HG03354 (cell line): ENCODE measurements at regions not wholly inside any gene's neighbourhood (a gene's known extent, or its start where the extent isn't known, plus 50 kb on each side); places are given as distances from the start of the nearest gene placed in this dataset.

Source experiments
- ATAC-seq: cut with Tn5 transposase; IDR thresholded peaks from one replicate; pipeline ENCODE4 v1.9.1; 2021; ENCODE audit warnings: mild to moderate bottlenecking; ENCODE audit not compliant: unreplicated experiment, poor library complexity, severe bottlenecking

- ATAC-seq, result no peak
Measured at GRCh38 chr4:117421706-117422105, 336.3 kb upstream of the TRAM1L1 start.

DNA sequence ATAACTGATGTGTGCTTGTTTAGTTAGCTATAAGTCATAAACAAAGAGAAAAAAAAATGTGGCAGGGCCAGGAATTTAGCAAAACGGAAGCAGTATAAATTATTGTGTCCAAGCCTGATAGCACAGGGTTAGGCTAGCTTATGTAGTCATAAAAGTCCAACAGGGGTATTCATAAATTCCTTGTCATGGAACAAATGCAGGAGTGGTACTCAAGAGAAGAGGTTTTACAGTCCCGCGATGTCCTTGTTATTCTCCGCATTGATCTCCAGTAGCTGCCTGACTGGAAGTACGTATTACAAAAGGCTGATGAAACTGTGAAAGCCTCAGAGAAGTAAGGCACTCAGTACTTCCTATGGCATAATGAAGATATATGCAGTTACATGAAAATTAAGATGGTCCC is 336.9 kb upstream of the TRAM1L1 start:
- ATAC-seq, result no peak

DNA sequence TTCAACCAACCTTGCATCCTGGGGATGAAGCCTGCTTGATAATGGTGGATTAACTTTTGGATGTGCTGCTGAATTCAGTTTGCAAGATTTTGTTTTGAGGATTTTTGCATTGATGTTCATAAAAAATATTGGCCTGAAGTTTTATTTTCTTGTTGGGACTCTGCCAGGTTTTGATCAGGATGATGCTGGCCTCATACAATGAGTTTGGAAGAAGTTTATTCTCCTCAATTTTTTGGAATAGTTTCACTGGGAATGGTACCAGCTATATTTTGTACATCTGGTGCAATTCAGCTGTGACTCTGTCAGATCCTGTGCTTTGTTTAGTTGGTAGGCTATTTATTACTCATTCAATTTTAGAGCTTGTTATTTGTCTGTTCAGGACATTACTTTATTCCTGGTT is 340.3 kb upstream of the TRAM1L1 start:
- no peak for ATAC-seq

- ATAC-seq, result no peak
Measured at GRCh38 chr4:117428536-117428935, 343.2 kb upstream of the TRAM1L1 start.

DNA sequence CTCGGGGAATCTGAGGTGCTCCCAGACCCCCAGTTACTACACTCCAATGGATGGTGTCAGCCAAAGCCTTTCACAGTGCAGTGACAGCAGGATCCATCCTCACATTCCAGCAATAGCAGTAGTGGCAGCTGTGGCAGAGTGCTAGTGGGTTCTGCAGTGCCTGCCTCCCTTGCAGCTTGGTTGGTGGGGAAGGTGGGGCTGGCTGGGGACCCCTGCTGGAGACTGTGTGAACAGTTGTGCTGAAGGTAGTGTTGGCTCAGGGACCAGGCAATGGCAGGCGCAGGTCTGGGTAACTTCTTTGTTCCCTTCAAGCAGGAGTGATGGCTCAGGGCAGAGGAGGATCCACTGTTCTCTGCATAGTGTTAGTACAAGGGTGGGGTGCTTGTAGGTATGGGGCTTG is 343.7 kb upstream of the TRAM1L1 start:
- no peak for ATAC-seq

DNA sequence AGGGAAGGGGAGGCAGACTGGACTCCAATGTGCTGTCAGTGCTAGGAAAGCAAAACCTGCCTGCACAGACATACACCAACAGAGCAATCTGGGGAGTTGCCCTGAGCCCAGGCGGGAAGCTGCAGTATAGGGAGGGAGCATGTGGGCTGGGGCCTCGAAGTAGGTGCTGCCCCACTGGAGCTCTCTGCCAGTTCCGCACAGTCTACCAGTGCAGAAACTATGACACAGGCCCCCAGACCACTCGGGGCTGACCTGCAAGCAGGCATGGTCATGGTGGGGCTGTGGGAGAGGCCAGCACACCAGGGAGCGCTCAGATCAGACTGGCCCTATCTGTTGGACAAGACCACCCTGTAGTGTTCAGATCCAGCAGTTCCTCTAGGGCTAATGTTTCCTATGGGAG is 344.1 kb upstream of the TRAM1L1 start:
- no peak for ATAC-seq

DNA sequence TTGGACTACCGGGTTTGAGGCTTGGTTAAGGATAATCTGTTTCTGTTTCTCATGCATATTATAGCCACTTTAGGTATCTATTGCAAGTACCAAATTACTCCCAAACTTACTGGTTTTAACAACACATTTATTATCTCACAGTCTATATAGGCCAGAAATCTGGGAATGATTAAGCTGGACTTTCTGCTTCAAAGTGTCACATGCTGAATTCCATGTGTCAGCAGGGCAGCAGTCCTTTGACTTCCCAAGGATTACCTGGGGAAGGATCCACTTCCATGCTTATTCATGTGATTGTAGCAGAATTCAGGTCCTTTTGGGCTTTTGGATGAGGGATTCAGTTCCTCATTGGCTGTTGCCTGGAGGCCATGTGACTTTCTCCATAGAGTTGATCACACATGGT is 349.0 kb upstream of the TRAM1L1 start:
- ATAC-seq, result no peak

DNA sequence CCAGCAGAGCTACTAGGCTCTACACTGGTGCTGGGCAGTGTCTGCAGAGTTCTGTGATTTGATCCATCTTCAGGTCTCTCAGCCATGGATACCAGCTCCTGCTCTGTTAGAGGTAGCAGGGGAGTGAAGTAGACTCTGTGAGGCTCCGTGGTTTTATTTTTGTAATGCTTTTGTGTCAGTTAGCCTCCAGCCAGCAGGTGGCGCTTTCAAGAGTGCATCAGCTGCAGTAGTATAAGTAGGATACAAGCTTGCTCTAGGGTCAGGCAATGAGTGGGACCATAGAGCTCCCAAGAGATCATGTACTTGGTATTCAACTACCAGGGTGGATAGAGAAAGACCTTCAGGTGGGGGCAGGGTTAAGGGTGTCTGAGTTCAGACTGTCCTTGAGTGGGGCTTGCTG is 362.5 kb upstream of the TRAM1L1 start:
- ATAC-seq, result no peak

DNA sequence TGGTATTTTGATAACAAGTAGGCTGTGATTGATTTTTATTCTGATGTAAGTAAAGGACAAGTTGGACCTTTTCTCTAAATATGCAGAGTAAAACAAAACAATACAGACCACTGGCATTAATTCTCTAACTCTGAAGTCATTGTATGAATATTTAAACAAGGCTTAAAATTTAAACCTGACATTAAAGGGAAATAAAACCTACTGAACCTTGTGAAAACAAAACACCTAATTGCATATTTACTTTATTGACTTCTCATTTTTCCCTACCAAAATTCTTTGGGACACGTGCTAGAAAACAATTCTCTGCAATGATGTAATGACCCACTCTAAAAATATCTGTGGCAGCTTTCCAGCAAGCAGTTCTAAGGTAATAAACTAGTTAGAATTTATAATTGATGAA is 369.7 kb upstream of the TRAM1L1 start:
- ATAC-seq, result no peak

GRCh38 chr4:117466388-117466787 is 381.0 kb upstream of the TRAM1L1 start:
- no peak for ATAC-seq

- no peak for ATAC-seq
Measured at GRCh38 chr4:117467404-117467803, 382.0 kb upstream of the TRAM1L1 start.

GRCh38 chr4:117474987-117475386 is 389.6 kb upstream of the TRAM1L1 start:
- ATAC-seq, result no peak

GRCh38 chr4:117477925-117478324 is 392.5 kb upstream of the TRAM1L1 start:
- no peak for ATAC-seq

GRCh38 chr4:117478702-117479101 is 393.3 kb upstream of the TRAM1L1 start:
- no peak for ATAC-seq

DNA sequence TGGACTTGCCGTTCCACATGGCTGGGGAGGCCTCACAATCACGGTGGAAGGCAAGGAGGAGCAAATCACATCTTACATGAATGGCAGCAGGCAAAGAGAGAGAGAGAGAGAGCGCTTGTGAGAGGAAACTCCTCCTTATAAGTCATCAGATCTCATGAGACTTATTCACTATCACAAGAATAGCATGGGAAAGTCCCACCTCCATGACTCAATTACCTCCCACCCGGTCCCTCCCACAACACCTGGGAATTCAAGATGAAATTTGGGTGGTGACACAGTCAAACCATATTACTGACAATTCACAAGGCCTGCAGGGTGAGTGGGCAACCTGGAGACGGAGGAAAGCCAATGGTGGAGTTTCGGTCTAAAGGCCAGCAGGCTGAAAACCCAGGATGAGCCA is 394.3 kb upstream of the TRAM1L1 start:
- no peak for ATAC-seq

DNA sequence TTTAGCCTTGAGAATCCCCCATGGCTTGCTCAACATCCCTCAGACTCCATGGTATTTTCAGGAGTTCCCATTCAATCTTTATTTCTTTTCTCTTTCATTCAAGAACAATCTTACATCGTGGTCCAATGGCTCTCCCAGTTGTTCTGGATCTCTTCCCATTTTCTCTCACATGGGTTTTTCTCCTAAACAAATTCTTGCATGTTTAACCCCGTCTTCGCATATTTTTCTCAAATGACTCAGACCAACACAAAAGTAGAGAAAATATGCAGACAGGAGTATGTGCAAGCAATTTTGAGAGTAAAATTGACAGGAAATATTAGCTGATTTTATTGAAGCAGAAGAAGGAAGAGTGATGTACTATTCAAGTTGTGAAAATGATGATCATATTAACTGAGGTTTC is 396.4 kb upstream of the TRAM1L1 start:
- no peak for ATAC-seq

GRCh38 chr4:117488692-117489091 is 403.3 kb upstream of the TRAM1L1 start:
- ATAC-seq, result no peak

- ATAC-seq, result no peak
Measured at GRCh38 chr4:117489107-117489506, 403.7 kb upstream of the TRAM1L1 start.

DNA sequence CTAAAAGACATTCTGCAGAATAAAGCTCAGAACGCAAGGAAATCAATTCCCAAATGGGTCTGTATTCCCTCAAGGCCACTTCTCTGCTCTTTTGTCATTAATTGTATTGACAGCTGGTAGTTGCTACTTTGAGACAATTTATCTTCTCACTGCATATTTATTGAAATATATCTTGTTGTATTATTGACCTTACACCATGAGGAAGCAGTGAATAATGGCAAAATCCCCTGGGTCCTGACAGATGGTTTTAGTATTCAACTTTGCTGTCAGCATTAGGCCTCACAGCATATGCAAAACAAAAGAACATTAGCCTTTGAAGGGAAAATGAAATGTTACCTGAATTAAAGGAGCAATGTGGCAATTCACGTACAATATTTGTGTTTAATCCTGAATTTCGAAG is 406.1 kb upstream of the TRAM1L1 start:
- no peak for ATAC-seq

GRCh38 chr4:117495802-117496201 is 410.4 kb upstream of the TRAM1L1 start:
- no peak for ATAC-seq

DNA sequence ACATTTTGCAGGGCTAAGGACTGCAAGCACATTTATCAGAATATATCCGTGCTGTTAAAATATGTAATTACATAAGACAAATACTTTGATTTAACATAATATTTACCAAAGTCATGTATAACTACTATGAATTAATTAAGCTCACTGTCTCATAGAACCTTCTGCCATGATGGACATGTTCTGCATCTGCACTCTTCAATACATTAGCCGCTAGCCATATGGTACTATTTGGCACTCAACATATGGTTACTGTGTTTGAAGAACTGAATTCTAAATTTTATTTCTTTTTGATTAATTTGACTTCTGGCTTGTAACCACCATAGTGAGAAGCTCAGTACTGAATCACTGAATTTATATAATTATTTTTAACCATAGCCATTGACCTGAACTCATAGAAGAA is 427.0 kb upstream of the TRAM1L1 start:
- ATAC-seq, result no peak

- no peak for ATAC-seq
Measured at GRCh38 chr4:117514391-117515175, 429.2 kb upstream of the TRAM1L1 start.
